COR-L47 (cell line): ENCODE measurements at regions not wholly inside any gene's neighbourhood (a gene's known extent, or its start where the extent isn't known, plus 50 kb on each side); places are given as distances from the start of the nearest gene placed in this dataset.
"Not testable (repeated sequence)": the region's sequence is repeated elsewhere in the genome, so short reads cannot be mapped to it uniquely, and the experiment has no call there.

Experiments
- DNase-seq: peaks from one replicate; lab custom pipeline; 2025; lab: John Stamatoyannopoulos, UW

GRCh38 chr4:157779081-157779480 is 393.7 kb downstream of the GASK1B start:
- DNase-seq: peak; percentile 58

GRCh38 chr4:157776930-157777528 is 395.8 kb downstream of the GASK1B start:
- peak; percentile 88 for DNase-seq

- DNase-seq: no peak
Observed at GRCh38 chr4:157775971-157776370, 396.9 kb downstream of the GASK1B start.

GRCh38 chr4:157772907-157773306 is 399.9 kb downstream of the GASK1B start:
- no peak for DNase-seq

- DNase-seq: no peak
Observed at GRCh38 chr4:157768419-157768818, 404.4 kb downstream of the GASK1B start.

GRCh38 chr4:157763490-157763889 is 409.3 kb downstream of the GASK1B start:
- DNase-seq: no peak

GRCh38 chr4:157754410-157754809 is 418.4 kb downstream of the GASK1B start:
- no peak for DNase-seq

GRCh38 chr4:157751631-157752030 is 421.2 kb downstream of the GASK1B start:
- no peak for DNase-seq

- no peak for DNase-seq
Observed at GRCh38 chr4:157741642-157742041, 431.2 kb downstream of the GASK1B start.

GRCh38 chr4:157739242-157739641 is 433.6 kb downstream of the GASK1B start:
- no peak for DNase-seq

GRCh38 chr4:157728215-157728614 is 444.6 kb downstream of the GASK1B start:
- no peak for DNase-seq

- DNase-seq: no peak
Observed at GRCh38 chr4:157727163-157727562, 445.7 kb downstream of the GASK1B start.

- no peak for DNase-seq
Observed at GRCh38 chr4:157722146-157722545, 450.7 kb downstream of the GASK1B start.

GRCh38 chr4:157713342-157713741 is 459.5 kb downstream of the GASK1B start:
- DNase-seq: no peak

GRCh38 chr4:157706155-157706554 is 466.7 kb downstream of the GASK1B start:
- no peak for DNase-seq

GRCh38 chr4:157702831-157703230 is 470.0 kb downstream of the GASK1B start:
- DNase-seq: no peak

- DNase-seq: no peak
Observed at GRCh38 chr4:157701695-157701994, 471.2 kb downstream of the GASK1B start.

- DNase-seq: peak; percentile 4
Observed at GRCh38 chr4:157700898-157701694, 471.7 kb downstream of the GASK1B start.

- no peak for DNase-seq
Observed at GRCh38 chr4:157689476-157689875, 468.9 kb downstream of the GRIA2 start.

- DNase-seq: no peak
Observed at GRCh38 chr4:157687971-157688370, 467.4 kb downstream of the GRIA2 start.

GRCh38 chr4:157679326-157679725 is 458.8 kb downstream of the GRIA2 start:
- not testable (repeated sequence) for DNase-seq

- no peak for DNase-seq
Observed at GRCh38 chr4:157678478-157678877, 457.9 kb downstream of the GRIA2 start.

- DNase-seq: no peak
Observed at GRCh38 chr4:157674699-157675098, 454.2 kb downstream of the GRIA2 start.

GRCh38 chr4:157667836-157668235 is 447.3 kb downstream of the GRIA2 start:
- DNase-seq: no peak
